HepG2 (cell line): ENCODE measurements at regions not wholly inside any gene's neighbourhood (a gene's known extent, or its start where the extent isn't known, plus 50 kb on each side); places are given as distances from the start of the nearest gene placed in this dataset.

ENCODE experiments used
- CBX5 ChIP-seq: sonication (generic); formaldehyde crosslinking; IDR thresholded peaks from 2 replicates; pipeline ENCODE4 v1.4.0; 2020; ENCODE audit warnings: missing genetic modification reagents, borderline replicate concordance
- ELF3 ChIP-seq: IDR thresholded peaks from 2 replicates; pipeline ENCODE4 v1.6.1; 2016; ENCODE audit warnings: missing genetic modification reagents, missing compliant biosample characterization
- HNRNPH1 ChIP-seq: fragments of 200-400 bp; formaldehyde crosslinking; optimal IDR thresholded peaks from 2 replicates; pipeline ENCODE3; 2017; ENCODE audit warnings: mild to moderate bottlenecking, low read depth, low read length
- KLF16 ChIP-seq, 2 experiments: sonication (generic) in 1 of 2; formaldehyde crosslinking in 1 of 2; IDR thresholded peaks; 2 replicates each; pipeline versions ENCODE4 v1.6.1 to v1.8.0; 2016 to 2023; ENCODE audit warnings: missing genetic modification reagents in 2 of 2, missing compliant biosample characterization in 1 of 2
- MAFG ChIP-seq: sonication (generic); formaldehyde crosslinking; IDR thresholded peaks from 2 replicates; pipeline ENCODE4 v1.5.1; 2020; ENCODE audit warnings: mild to moderate bottlenecking, missing genetic modification reagents
- MAZ ChIP-seq, 2 experiments: sonication (generic) in 1 of 2; formaldehyde crosslinking in 1 of 2; IDR thresholded peaks; 2 replicates each; pipeline versions ENCODE4 v1.5.0 to v1.6.1; 2012 to 2020; ENCODE audit warnings: low read depth in 2 of 2, mild to moderate bottlenecking in 2 of 2, borderline replicate concordance in 1 of 2, improper control_type of control experiment in 1 of 2, low read length in 1 of 2, missing genetic modification reagents in 1 of 2, moderate library complexity in 1 of 2
- PAWR ChIP-seq: sonication (generic); formaldehyde crosslinking; IDR thresholded peaks from 2 replicates; pipeline ENCODE4 v1.4.0; 2020; ENCODE audit warnings: missing genetic modification reagents, mild to moderate bottlenecking, borderline replicate concordance
- PITX1 ChIP-seq: sonication (generic); formaldehyde crosslinking; IDR thresholded peaks from 2 replicates; pipeline ENCODE4 v1.5.1; 2020; ENCODE audit warnings: mild to moderate bottlenecking, missing genetic modification reagents
- RAD21 ChIP-seq: fragments of 450-650 bp; formaldehyde crosslinking; IDR thresholded peaks from 2 replicates; pipeline ENCODE4 v1.5.0; 2020; ENCODE audit warnings: mild to moderate bottlenecking
- STAG1 ChIP-seq: sonication (generic); formaldehyde crosslinking; IDR thresholded peaks from 2 replicates; pipeline ENCODE4 v1.4.0; 2020; ENCODE audit warnings: missing genetic modification reagents
- XRCC5 ChIP-seq: fragments of 200-400 bp; formaldehyde crosslinking; optimal IDR thresholded peaks from 2 replicates; pipeline ENCODE3; 2017; ENCODE audit warnings: mild to moderate bottlenecking, low read length
- ZBTB7B ChIP-seq: sonication (generic); formaldehyde crosslinking; IDR thresholded peaks from 2 replicates; pipeline ENCODE4 v1.4.0; 2020; ENCODE audit warnings: missing genetic modification reagents
- ZMYM4 ChIP-seq: sonication (generic); formaldehyde crosslinking; IDR thresholded peaks from 2 replicates; pipeline ENCODE4 v1.8.1; 2023; ENCODE audit warnings: mild to moderate bottlenecking, missing genetic modification reagents
- ZNF605 ChIP-seq: sonication (generic); formaldehyde crosslinking; IDR thresholded peaks from 2 replicates; pipeline ENCODE4 v1.8.0; 2022; ENCODE audit warnings: mild to moderate bottlenecking, missing genetic modification reagents
- ZNF619 ChIP-seq: sonication (generic); formaldehyde crosslinking; IDR thresholded peaks from 2 replicates; pipeline ENCODE4 v1.4.0; 2020; ENCODE audit warnings: mild to moderate bottlenecking, missing genetic modification reagents
- ZNF777 ChIP-seq: sonication (generic); formaldehyde crosslinking; IDR thresholded peaks from 2 replicates; pipeline ENCODE4 v1.4.0; 2020; ENCODE audit warnings: missing genetic modification reagents
- TF ChIP-seq, protein P1 (sequence below): sonication (generic); formaldehyde crosslinking; IDR thresholded peaks from 2 replicates; pipeline ENCODE4 v1.5.0; 2020; ENCODE audit warnings: missing genetic modification reagents
- TF ChIP-seq, protein P2 (sequence below), 2 experiments: sonication (generic) in 1 of 2; formaldehyde crosslinking in 1 of 2; IDR thresholded peaks; 2 replicates each; pipeline versions ENCODE4 v1.4.0 to v1.6.1; 2018 to 2020; ENCODE audit warnings: missing genetic modification reagents in 2 of 2, borderline replicate concordance in 1 of 2, low read depth in 1 of 2, mild to moderate bottlenecking in 1 of 2, missing biosample characterization in 1 of 2
- TF ChIP-seq, protein P3 (sequence below): sonication (generic); formaldehyde crosslinking; IDR thresholded peaks from 2 replicates; pipeline ENCODE4 v1.5.1; 2020; ENCODE audit warnings: missing genetic modification reagents, mild to moderate bottlenecking, borderline replicate concordance
- TF ChIP-seq, protein P4 (sequence below): sonication (generic); formaldehyde crosslinking; IDR thresholded peaks from 2 replicates; pipeline ENCODE4 v1.4.0; 2020; ENCODE audit warnings: missing genetic modification reagents
- TF ChIP-seq, protein P5 (sequence below): sonication (generic); formaldehyde crosslinking; conservative IDR thresholded peaks from 2 replicates; pipeline ENCODE4 v1.4.0; 2020; ENCODE audit warnings: missing genetic modification reagents

DNA sequence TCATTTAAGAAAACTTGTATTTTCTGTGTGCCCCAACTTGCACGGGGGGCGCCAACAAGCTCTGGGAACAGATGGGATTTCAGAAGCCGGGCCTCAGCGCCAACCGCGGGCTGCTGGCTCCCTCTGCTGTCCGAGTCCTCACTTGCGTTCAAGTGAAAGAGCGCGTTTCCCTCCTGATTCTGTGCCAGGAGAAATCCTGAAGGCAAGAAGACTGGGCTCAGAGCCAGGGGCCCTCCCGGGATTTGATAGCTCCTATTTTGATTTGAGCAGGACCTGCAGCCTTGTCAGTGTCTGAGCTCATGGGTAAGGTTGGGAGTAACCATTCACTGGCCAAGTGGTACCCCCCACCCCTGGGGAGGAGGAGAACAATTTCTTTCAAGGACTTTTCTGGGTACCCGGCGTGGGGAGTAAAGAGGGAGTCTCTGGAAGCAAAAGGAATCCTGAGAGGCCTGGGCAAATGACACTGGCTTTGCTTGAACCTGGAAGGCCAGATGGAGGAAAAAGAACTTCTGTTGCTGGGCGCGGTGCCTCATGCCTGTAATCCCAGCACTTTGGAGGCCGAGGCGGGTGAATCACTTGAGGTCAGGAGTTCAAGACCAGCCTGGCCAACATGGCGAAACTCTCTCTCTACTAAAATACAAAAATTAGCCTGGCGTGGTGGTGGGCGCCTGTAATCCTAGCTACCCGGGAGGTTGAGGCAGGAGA, 179.0 kb upstream of the RGS6 start (continued):
- no peak for TF ChIP-seq HNRNPH1
- 0 out of 2 replicates have a peak, but pooled peaks have one; percentile 46 for TF ChIP-seq ZBTB7B
- TF ChIP-seq, protein P1, sequence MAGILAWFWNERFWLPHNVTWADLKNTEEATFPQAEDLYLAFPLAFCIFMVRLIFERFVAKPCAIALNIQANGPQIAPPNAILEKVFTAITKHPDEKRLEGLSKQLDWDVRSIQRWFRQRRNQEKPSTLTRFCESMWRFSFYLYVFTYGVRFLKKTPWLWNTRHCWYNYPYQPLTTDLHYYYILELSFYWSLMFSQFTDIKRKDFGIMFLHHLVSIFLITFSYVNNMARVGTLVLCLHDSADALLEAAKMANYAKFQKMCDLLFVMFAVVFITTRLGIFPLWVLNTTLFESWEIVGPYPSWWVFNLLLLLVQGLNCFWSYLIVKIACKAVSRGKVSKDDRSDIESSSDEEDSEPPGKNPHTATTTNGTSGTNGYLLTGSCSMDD (CRISPR knock-in tag): no peak
- peak; percentile 41; the same call in 1 of the 2 replicates for TF ChIP-seq ZNF605 (CRISPR knock-in tag)
- TF ChIP-seq, protein P2, sequence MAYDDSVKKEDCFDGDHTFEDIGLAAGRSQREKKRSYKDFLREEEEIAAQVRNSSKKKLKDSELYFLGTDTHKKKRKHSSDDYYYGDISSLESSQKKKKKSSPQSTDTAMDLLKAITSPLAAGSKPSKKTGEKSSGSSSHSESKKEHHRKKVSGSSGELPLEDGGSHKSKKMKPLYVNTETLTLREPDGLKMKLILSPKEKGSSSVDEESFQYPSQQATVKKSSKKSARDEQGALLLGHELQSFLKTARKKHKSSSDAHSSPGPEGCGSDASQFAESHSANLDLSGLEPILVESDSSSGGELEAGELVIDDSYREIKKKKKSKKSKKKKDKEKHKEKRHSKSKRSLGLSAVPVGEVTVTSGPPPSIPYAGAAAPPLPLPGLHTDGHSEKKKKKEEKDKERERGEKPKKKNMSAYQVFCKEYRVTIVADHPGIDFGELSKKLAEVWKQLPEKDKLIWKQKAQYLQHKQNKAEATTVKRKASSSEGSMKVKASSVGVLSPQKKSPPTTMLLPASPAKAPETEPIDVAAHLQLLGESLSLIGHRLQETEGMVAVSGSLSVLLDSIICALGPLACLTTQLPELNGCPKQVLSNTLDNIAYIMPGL (CRISPR knock-in tag; IDR thresholded peaks at IDR 0.05; ENCODE audit: borderline replicate concordance in 1 of 2, low read depth in 1 of 2): peak in 1 of 2 experiments; percentile 53; a peak in 1 of 4 replicates
- TF ChIP-seq ELF3 (CRISPR knock-in tag): no peak
- TF ChIP-seq ZMYM4 (CRISPR knock-in tag): peak; percentile 41; the same call in 1 of the 2 replicates
- peak; percentile 56; the same call in 1 of the 2 replicates for TF ChIP-seq ZNF619 (CRISPR knock-in tag)
- TF ChIP-seq XRCC5: peak; percentile 69
- TF ChIP-seq, protein P3, sequence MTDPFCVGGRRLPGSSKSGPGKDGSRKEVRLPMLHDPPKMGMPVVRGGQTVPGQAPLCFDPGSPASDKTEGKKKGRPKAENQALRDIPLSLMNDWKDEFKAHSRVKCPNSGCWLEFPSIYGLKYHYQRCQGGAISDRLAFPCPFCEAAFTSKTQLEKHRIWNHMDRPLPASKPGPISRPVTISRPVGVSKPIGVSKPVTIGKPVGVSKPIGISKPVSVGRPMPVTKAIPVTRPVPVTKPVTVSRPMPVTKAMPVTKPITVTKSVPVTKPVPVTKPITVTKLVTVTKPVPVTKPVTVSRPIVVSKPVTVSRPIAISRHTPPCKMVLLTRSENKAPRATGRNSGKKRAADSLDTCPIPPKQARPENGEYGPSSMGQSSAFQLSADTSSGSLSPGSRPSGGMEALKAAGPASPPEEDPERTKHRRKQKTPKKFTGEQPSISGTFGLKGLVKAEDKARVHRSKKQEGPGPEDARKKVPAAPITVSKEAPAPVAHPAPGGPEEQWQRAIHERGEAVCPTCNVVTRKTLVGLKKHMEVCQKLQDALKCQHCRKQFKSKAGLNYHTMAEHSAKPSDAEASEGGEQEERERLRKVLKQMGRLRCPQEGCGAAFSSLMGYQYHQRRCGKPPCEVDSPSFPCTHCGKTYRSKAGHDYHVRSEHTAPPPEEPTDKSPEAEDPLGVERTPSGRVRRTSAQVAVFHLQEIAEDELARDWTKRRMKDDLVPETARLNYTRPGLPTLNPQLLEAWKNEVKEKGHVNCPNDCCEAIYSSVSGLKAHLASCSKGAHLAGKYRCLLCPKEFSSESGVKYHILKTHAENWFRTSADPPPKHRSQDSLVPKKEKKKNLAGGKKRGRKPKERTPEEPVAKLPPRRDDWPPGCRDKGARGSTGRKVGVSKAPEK (CRISPR knock-in tag): no peak
- peak; percentile 31; the same call in 1 of the 2 replicates for TF ChIP-seq PITX1 (CRISPR knock-in tag)
- 0 out of 4 replicates have a peak, but pooled peaks of 1 of the 2 experiments have one; percentile 21 for TF ChIP-seq KLF16 (CRISPR knock-in tag; IDR thresholded peaks at IDR 0.05)
- TF ChIP-seq, protein P4, sequence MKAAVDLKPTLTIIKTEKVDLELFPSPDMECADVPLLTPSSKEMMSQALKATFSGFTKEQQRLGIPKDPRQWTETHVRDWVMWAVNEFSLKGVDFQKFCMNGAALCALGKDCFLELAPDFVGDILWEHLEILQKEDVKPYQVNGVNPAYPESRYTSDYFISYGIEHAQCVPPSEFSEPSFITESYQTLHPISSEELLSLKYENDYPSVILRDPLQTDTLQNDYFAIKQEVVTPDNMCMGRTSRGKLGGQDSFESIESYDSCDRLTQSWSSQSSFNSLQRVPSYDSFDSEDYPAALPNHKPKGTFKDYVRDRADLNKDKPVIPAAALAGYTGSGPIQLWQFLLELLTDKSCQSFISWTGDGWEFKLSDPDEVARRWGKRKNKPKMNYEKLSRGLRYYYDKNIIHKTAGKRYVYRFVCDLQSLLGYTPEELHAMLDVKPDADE: no peak
- no peak for TF ChIP-seq ZNF777
- TF ChIP-seq, protein P5, sequence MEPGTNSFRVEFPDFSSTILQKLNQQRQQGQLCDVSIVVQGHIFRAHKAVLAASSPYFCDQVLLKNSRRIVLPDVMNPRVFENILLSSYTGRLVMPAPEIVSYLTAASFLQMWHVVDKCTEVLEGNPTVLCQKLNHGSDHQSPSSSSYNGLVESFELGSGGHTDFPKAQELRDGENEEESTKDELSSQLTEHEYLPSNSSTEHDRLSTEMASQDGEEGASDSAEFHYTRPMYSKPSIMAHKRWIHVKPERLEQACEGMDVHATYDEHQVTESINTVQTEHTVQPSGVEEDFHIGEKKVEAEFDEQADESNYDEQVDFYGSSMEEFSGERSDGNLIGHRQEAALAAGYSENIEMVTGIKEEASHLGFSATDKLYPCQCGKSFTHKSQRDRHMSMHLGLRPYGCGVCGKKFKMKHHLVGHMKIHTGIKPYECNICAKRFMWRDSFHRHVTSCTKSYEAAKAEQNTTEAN (CRISPR knock-in tag): no peak
- TF ChIP-seq MAZ (IDR thresholded peaks at IDR 0.05; ENCODE audit: borderline replicate concordance, low read depth, low read length): no peak
- TF ChIP-seq MAZ (CRISPR knock-in tag; IDR thresholded peaks at IDR 0.05; ENCODE audit: low read depth): peak; percentile 24; the same call in 1 of the 2 replicates
- no peak for TF ChIP-seq PAWR (CRISPR knock-in tag)
- TF ChIP-seq CBX5 (CRISPR knock-in tag): no peak
- peak; percentile 99 for TF ChIP-seq STAG1 (CRISPR knock-in tag)
- peak; percentile 96 for TF ChIP-seq RAD21 (CRISPR knock-in tag)
- no peak for TF ChIP-seq MAFG (CRISPR knock-in tag)
